ENCODE measurements at regions not wholly inside any gene's neighbourhood (a gene's known extent, or its start where the extent isn't known, plus 50 kb on each side); places are given as distances from the start of the nearest gene placed in this dataset.

DNA sequence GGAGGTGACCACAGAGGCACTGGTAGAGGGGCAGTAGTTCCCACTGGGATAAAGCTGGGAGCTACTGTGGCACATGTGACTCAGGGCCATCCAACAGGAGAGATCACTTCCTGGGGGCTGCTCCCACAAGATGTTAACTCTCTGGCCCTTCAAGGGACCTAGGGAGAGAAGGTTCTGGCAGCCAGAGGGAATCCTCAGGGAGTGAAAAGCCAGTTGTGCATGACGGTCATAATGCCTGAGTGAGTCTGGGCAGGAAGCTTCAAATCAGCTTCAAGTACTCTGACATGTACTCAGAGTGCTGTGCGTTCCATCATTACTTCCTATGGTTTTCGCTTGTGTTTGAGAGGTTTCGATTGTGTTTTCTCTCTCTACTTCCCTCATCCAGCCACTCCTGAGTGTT is 388.5 kb downstream of the GABRG2 start:
- TF ChIP-seq POLR2A (IDR thresholded peaks at IDR 0.05) (no peak), EP300 (IDR thresholded peaks at IDR 0.05) (no peak), POLR2AphosphoS5 (IDR thresholded peaks at IDR 0.05) (no peak), CTCF (IDR thresholded peaks at IDR 0.05) (no peak)
- no peaks in the 10 kb centered on the region for H3K27me3 ChIP-seq
- H3K36me3 ChIP-seq: no peaks in the 10 kb centered on the region
- no peak overlapping the region for H3K27ac ChIP-seq
- no peak for ATAC-seq
- 89% methylated on average over 4 of the region's 4 CpGs; no CpG with 5 or more reads in 1 of the 2 donors for WGBS, 2 donors (ENCODE audit: low coverage in 1 of 2)
- H3K9me3 ChIP-seq: peaks cover 0 to 27% (median 0%) of the 10 kb centered on the region in 3 donors
- no peak overlapping the region for H3K4me3 ChIP-seq
- H3K4me1 ChIP-seq: no peaks in the 10 kb centered on the region

GRCh38 chr5:162466011-162466410 is 398.4 kb downstream of the GABRG2 start:
- ATAC-seq: no peak
- no peaks in the 10 kb centered on the region for H3K36me3 ChIP-seq
- no peaks in the 10 kb centered on the region for H3K4me1 ChIP-seq
- no peak overlapping the region for H3K27ac ChIP-seq
- no peak for TF ChIP-seq EP300 (IDR thresholded peaks at IDR 0.05)
- TF ChIP-seq POLR2A (IDR thresholded peaks at IDR 0.05): no peak
- no peak for TF ChIP-seq CTCF (IDR thresholded peaks at IDR 0.05)
- TF ChIP-seq POLR2AphosphoS5 (IDR thresholded peaks at IDR 0.05): no peak
- H3K4me3 ChIP-seq: no peak overlapping the region
- WGBS, 2 donors (ENCODE audit: low coverage in 1 of 2): 59 to 89% methylated on average over 1 of the region's 1 CpG
- H3K27me3 ChIP-seq: no peaks in the 10 kb centered on the region
- H3K9me3 ChIP-seq: peaks cover 0 to 6% (median 0%) of the 10 kb centered on the region in 3 donors

DNA sequence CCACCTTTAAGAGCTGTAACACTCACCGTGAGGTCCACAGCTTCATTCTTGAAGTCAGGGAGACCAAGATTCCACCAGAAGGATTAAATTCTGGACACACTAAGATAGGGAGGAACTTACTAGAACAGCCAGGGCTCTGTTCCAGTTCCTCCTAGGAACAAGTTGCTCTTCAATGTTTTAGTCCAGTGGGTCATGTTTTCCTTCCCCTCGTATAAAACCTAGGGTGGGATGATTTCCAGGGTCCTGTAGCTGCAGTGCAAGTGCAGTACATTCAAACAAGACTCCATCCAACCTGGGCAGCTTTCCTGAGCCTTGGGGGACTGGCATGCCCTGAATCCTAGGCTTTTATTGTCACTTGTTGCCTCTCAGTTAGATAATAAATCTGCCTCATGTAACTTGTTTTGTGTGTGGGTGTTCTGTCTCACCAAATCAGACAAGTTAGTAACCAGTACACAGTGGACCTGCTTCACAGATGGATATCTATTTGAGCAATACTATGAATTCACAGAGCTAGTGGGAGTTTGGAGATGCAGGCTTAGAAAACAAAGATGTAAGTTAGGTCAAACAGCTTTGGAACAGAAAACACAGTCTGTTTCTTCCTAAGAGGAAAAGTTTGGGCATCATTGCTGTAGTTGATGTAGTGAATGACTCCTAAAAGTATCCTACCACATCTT is 405.6 kb downstream of the GABRG2 start:
- 38 to 76% methylated on average over 1 to 2 of the region's 2 CpGs for WGBS, 2 donors (ENCODE audit: low coverage in 1 of 2)
- no peak for ATAC-seq
- H3K27me3 ChIP-seq: no peaks in the 10 kb centered on the region
- no peak overlapping the region for H3K4me3 ChIP-seq
- no peaks in the 10 kb centered on the region for H3K4me1 ChIP-seq
- H3K27ac ChIP-seq: no peak overlapping the region
- no peaks in the 10 kb centered on the region for H3K9me3 ChIP-seq
- TF ChIP-seq POLR2A (IDR thresholded peaks at IDR 0.05): no peak
- no peaks in the 10 kb centered on the region for H3K36me3 ChIP-seq

DNA sequence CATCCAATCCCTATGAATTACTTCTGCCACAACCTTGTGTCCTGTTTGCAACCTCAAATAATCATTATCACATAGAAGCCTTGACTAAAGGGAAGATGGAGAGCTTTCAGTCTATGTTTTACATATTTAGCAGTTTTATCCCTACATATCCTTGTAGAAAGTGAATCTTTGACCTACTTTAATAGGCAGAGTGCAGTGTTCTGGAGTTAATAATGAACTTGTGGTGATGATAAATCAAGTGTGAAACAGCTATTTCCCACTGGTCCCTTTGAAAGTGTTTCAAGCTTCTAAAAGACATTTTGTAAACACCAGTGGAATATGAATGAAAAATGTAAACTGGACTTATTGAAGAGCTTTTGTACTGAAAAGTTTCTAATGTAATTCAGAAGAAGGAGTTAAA is 406.7 kb downstream of the GABRG2 start:
- ATAC-seq: no peak
- Histone ChIP-seq H3K4me1 (no peaks in the 10 kb centered on the region), H3K27ac (no peak overlapping the region), H3K4me3 (no peak overlapping the region), H3K27me3 (no peaks in the 10 kb centered on the region), H3K36me3 (no peaks in the 10 kb centered on the region), H3K9me3 (no peaks in the 10 kb centered on the region)
- no peak for TF ChIP-seq POLR2AphosphoS5 (IDR thresholded peaks at IDR 0.05)
- TF ChIP-seq CTCF (IDR thresholded peaks at IDR 0.05): no peak
- TF ChIP-seq EP300 (IDR thresholded peaks at IDR 0.05): no peak
- TF ChIP-seq POLR2A (IDR thresholded peaks at IDR 0.05): no peak

DNA sequence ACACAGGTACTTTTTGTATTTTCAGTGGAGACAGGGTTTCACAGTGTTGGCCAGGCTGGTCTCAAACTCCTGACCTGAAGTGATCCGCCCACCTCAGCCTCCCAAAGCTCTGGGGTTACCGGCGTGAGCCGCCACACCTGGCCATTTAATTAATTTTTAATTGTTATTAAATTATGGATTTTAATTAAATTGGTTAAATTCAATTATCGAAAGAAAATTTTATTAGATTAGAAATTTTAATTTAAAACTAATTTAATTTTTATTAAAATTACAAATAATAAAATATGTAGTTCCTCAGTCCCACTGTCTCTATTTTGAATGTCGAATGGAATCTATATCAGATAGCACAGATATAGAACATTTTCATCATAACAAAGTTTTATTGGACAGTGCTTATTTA is 416.5 kb downstream of the GABRG2 start:
- no peaks in the 10 kb centered on the region for H3K9me3 ChIP-seq
- no peak overlapping the region for H3K4me3 ChIP-seq
- WGBS, 2 donors (ENCODE audit: low coverage in 1 of 2): 80 to 91% methylated on average over 2 to 6 of the region's 6 CpGs
- H3K36me3 ChIP-seq: no peaks in the 10 kb centered on the region
- TF ChIP-seq POLR2A (IDR thresholded peaks at IDR 0.05) (no peak), EP300 (IDR thresholded peaks at IDR 0.05) (no peak), POLR2AphosphoS5 (IDR thresholded peaks at IDR 0.05) (no peak), CTCF (IDR thresholded peaks at IDR 0.05) (no peak)
- no peaks in the 10 kb centered on the region for H3K27me3 ChIP-seq
- ATAC-seq: no peak
- H3K4me1 ChIP-seq: no peaks in the 10 kb centered on the region
- no peak overlapping the region for H3K27ac ChIP-seq
